ENCODE measurements at regions not wholly inside any gene's neighbourhood (a gene's known extent, or its start where the extent isn't known, plus 50 kb on each side); places are given as distances from the start of the nearest gene placed in this dataset.

DNA sequence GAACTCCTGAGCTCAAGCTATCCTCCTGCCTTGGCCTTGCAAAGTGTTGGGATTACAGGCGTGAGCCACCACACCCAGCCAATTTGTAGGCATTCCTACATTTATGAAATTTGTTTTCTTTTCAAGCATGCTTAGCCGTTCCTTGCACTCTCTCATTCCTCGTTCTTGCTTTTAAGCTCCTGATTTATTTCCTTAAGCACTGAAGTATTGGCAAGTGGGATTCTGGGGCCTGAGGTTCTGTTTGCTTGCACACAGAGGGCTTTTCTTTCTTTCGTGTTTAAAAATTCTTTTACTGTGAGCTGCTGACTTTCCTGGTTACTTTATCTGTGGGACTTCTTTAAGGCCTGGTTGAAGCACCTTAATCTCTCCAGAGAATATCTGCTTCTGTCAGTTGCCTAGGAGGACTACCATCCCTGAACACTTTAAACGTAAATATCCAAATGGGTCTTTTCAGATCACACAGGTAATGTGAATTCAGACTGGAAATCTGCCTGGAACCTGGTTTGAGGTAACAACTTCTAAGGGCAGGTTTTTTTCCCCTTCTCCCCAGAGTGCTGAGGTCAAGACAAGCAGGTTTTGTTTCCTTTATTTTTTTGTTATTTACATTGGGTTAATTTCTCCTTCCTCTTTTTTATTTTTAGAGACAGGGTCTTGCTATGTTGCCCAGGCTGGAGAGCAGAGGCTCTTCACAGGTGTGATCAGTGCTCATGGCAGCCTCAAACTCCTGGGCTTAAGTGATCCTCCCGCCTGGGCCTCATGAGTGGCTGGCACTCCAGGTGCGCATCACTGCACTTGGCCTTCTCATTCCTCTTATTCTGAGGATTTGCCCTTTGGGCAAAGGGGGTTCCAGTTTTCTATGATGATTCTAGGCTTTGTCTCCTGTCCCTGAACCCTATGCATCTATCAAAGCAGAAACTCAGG is 102.9 kb downstream of the PFKFB3 start:
- no peak for DNase-seq

DNA sequence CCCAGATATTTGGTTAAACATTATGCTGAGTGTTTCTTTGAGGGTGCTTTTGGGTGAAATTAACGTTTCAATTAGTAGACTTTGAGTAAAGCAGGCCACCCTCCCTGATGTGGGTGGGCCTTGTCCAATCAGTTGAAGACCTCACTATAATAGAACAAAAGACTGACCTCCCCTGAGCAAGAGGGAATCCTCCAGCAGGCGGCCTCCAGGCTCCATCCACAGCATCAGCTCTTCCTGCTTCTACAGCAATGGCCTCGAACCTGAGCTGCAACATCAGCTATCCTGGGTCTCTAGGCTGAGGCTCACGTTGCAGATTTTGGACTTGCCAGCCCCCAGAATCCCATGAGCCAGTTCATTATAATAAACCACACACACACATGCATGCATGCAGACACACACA is 104.2 kb downstream of the PFKFB3 start:
- no peak for DNase-seq

DNA sequence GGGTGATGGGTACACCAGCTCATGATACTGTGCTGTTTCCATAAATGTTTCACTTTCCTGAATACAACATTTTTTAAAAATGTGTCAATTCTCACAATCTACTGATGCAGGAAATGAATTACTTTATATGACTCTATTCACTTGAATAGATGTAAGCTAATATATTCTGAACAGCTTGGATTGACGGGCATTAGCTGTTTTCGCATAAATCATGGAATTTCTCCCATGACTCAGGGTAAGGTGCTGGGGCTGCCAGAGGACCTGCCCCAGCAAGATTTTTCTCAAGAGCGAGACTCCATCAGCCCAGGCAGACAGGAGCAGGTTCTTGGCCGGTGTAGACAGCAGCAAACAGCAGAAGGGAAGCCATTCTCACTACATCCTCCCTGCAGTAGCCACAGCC is 107.1 kb downstream of the PFKFB3 start:
- DNase-seq = no peak

DNA sequence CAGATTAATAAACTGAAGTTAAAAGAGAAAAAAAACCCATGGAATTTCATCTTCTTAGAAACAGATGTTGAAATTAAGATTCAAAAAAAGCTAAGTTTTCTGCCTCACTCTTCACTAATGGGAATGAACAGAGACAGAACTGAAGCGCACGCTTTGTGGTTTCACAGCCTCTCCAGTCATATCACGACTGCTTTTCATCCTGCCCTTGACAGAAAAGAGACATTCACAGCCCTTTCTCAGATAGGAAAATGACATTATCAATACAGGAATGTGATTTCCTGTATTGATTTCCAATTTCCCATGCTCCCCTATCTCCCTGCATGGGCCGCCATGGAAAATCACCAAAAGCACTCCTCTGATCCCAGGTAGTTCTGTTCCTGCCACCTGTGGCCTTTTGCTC is 108.2 kb downstream of the PFKFB3 start:
- no peak for DNase-seq

DNA sequence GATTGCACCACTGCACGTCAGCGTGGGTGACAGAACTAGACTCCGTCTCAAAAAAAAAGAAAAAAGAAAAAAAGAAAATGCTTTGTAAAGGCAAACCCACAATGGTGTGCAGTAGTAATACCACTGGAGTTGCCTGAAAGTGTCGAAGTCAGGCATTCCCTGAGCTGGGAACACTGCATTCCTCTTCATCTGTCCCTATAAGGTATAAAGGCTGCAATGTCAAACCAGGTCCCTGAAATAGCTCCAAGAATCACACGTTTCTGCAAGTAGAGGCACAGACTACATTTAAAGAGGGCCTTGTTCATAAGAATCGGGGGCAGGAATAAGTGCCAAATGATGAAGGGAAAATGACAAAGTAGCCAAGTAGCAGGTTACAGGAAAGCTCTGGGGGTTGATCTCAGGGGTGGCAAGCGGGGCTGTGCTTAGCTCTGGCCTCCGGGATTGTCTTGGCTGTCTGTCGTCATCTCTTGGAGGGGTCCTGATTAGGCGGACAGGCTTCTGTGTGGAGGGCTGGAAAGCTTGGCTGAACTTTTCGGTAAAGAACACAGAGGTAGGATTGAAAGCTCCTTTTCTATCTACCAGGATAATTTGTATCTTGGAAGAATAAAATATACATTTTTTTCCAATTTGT is 109.1 kb downstream of the PFKFB3 start:
- no peak for DNase-seq

DNA sequence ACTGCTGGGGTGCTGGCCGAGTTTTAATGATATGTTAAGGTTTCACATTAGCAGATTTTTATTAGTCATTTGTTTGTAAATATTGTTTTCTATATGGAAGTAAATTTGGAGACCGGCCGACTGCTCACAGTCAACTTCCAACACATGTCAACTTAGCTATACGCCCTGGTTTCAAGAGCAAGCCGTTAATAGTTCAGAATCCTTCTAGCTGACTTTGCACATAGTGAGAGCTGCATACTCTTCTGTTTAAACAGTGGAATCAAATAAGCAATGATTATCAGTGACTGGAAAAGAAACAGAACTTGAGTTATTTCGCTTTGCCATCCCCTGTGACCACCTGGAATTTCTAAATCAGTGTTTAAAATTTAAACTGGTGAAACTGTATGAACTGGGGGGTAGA is 109.9 kb downstream of the PFKFB3 start:
- DNase-seq = no peak

DNA sequence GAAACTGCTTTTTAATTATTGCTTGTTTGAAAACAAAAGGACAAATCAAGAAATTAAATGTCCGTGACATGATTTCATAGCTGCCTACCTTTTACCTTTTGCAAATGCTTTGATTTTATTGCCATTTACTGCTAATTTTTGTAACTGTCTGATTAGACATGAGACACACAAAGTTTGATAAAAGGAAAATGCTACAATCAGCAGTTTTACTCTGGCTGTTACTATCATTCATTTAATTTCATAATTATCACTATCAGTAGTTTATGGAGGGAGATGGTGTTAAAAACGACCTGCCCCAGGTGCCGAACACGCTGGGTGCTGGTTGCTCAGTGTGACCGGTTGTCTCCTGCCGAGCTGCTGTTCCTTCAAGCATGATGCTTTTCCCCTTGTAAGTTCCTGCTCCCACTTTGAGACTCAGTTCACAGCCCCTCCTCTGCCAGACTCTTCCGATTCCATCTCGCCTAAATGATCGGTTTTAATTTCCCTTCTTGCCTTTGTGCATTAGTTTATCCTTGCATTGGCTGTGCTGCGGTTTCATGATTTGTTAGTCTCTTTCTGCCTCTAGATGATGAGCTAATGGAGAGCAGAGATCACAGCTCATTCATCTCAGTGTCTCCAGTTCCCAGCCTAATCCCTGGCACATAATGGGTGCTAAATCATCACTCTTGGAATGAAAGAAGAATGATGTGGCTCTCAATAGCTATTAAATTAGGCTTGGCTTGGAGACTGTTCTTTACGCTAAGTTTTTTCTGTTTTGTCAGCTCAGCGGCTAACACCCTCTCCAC is 110.6 kb downstream of the PFKFB3 start:
- no peak for DNase-seq

DNA sequence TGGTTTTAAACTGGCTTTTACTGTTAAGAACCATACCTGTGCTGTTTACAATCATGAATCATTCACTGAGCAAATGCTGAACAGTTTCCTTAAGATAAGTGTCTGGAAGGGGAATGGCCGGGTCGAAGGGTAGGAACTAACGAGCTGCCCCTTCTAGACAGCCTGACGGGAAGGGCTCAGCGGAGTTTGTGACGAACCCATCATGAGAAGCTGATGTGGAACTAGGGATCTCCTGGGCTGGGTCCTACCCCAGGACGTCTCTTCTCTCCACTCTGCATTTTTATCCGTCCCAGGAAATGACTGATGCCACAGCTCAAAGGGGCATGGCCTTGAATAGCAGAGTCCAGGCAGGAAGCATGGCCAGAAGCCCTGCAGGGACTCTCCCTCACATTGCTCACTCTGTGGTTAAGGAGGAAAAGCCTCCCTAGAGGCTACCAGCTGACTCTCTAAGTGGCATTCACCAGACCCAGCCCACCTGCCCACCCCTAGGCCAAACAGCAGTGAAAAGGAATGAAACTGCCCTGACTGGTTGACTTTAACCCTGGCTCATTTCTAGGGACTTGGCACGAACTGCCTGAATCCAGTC is 112.0 kb downstream of the PFKFB3 start:
- no peak for DNase-seq

DNA sequence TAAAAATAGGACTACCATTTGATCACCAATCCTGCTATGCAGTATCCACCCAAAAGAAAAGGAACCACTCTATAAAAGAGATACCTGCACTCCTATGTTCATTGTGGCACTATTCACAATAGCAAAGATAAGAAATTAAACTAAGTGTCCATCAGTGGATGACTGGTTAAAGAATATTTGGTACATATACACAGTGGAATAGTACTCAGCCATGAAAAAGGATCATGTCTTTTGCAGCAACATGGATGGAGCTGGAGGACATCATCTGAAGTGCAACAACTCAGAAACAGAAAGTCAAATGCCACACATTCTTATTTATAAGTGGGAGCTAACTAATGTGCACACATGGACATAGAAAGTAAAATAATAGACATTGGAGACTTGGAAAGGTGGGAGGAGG is 116.4 kb downstream of the PFKFB3 start:
- no peak for DNase-seq

DNA sequence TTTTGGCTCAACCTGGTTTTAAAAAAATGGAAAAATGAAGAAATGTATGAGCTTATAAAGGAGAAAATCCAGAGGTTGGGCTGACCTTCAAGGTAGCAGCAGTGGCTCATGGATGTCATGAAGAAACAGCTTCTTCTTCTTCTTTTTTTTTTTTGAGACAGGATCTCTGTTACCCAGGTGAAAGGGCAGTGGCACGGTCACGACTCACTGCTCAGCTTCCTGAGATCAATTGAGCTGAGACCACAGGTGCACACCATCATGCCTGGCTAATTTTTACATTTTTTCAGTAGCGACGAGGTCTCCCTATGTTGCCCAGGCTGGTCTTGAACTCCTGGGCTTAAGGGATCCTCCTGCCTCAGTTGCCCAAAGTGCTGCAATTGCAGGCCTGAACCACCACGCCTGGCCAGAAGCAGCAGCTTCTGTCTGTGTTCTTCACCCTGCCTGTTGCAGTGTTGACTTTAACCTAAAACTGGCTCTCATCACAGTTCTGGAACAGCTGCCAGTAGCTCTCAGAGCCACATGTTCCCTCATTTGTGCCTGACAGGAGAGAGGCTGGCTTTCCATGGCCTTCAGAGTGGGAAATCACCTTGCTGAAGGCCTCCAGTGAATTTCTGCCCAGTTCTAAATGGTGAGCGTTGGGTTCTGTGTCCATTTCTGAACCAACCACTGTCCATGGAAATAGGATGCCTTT is 117.7 kb downstream of the PFKFB3 start:
- no peak for DNase-seq

DNA sequence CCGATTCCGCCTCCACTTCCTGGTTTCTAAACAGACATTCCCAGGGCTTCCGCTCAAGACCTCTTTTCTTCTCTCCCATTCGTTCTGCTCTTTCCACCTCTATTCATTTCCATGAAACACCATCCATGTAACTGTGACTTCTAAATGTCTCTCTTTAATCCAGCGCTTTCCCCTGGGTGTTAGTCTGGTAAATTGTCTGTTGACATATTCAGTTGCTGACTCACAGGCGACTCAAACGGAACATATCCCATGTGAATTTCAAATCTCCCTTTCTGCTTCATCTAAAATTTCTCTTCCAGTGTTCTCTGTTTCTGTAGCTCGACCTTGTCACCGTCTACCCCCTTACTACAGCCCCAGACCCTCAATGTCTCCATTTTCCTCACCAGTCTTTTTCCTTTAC is 119.1 kb downstream of the PFKFB3 start:
- no peak for DNase-seq

DNA sequence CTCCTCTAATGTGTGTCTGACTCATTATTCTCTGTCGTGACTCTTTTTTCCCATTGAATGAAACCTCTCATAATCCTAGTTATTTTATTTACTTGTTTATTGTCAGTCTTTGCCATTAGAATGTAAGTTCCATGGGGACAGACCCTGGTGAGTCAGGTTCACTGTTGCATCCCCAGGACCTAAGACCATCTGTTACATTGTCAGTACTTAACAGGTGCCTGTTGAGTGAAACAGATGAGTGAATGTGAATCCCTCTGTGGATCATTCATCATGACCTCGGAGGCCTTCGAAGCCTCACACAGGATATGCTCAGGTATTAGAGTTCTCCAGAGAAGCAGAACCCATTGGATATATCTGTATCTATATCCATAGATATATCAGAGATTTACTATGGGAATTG is 120.1 kb downstream of the PFKFB3 start:
- DNase-seq = no peak

DNA sequence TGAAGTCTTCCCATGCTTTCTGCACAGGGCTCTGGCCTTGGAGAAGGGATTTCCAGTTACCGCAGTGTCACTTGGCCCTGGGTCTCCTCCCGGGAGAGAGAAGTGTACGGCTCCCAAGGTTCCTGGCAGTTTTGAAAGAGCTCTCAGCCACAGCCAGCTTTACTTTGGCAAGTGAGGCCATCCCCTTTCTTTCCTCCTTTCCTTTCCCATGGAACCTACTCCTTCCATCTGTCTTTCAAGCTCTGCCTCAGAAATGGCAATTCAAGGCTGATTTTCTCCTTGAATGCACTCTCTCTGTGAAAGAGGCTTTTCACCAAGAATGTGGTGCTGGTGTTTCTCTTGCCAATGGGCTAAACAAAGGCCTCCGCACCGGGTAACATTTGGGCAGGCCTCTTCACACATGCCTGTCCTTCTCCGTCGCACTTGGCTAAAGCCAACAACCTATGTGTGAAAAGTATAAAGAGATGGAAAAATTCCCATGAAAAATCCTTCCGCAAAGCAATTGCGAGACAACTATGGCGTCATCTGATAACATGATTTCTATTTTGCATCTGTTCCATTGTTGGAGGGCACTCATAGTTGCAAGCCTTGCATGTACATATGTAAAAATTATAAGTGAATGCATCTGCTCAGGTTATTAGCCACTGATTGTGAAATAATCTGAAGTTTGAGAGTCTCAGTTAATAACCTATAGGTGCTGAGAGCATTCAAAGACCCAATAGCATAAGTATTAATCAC is 125.4 kb downstream of the PFKFB3 start:
- DNase-seq = no peak

DNA sequence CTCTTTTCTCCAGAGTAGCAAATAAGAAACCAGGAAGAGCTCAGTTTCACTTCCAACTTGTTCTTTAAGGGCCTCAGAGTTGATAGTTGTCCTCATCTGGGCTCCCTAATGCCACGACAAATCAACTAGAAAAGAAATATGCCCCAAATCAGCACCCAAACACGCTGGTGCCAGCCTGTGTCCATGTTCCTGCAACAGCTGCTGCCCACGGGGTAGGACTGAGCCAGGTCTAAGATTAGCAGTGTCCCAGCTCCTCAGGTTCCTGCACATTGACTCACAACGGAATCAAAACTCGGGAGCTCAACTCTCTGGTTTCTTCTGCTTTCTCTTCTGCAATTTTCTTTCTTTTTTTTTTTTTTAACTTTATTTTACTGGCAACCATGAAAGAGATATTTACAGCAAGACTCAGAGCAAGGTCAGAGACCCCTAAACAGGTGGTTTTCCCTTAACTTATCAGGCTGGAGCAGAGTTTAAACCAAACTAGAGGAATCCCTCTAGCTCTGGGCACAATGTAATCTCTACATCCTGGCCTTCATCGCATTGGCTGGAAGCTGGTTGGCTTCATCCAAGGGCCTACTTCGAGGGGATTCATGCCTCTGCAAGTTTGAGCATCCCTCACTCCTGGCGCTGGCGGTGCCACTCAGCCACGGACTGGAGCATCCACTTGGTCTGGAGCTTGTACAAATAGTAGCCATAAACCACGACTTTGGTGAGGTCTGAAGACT is 126.1 kb downstream of the PFKFB3 start:
- no peak for DNase-seq

DNA sequence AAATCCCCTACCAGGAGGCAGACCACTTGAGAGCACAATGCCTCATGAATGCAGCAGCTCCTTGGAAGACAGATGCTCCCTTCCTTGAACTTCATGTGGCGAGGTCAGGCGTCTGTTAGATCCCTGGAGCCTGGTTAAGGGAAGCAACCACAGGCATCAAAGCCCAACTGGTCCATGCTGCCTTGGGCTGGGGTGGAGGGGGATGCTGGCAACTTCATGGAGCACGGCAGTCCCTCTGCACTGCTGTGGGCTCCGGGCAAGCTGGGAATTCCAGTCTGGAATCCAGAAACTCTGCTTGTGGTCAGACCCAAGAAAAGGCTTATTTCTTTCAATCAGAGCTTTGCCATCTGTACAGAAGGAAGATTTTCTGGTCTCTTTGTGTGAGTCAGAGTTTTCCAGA is 130.4 kb downstream of the PFKFB3 start:
- no peak for DNase-seq

DNA sequence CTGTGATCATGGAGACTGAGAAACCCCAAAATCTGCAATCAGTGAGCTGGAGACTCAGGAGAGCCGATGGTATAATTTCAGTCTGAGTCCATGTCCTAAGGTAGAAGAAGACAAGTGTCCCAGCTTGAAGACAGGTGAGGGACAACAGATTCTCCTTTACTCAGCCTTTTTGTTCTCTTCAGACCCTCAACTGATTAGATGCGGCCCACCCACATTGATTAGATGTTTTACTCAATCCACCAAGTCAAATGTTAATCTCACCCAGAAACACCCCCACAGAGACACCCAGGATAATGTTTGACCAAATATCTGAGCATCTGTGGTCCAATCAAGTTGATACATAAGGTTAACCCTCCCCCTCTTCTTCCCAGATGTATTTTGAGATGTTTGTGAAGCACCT is 131.2 kb downstream of the PFKFB3 start:
- no peak for DNase-seq

DNA sequence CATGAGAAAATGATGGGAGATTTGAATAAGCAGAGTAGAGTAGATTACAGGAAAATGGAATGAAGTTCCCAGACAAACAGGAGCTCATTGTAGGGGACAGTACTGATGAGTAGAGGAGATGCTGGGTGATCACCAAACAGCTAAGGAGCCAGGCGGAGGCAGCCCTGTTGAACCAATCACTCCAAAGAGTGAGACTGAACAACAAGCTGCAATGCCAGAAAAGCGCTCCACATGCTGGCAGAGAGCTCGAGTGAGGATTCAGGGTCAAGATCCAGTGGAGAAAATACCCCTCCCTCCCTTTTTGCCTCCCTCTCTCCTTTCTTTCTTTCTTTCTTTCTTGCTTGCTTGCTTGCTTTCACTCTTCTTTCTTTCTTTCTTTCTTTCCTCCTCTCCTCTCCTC is 133.3 kb downstream of the PFKFB3 start:
- no peak for DNase-seq

DNA sequence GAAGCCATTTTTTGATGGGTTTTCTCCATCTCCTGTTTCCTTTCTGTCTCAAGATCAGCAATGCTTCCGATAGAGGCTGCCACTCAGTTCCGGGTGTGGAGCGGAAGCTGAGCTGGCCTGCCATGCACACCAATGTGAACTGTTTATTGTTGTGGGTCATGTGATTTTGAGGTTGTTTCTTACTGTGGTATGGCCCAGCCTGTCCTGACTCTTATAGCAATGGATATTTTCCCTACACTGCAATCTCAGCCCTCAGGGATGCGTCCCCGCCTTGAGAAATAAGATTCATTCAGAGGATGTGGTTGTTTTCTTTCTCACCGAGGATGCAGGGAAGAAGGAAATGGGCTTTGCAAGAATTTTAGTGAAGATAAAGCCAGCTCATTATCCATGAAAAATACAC is 134.7 kb downstream of the PFKFB3 start:
- DNase-seq = no peak

DNA sequence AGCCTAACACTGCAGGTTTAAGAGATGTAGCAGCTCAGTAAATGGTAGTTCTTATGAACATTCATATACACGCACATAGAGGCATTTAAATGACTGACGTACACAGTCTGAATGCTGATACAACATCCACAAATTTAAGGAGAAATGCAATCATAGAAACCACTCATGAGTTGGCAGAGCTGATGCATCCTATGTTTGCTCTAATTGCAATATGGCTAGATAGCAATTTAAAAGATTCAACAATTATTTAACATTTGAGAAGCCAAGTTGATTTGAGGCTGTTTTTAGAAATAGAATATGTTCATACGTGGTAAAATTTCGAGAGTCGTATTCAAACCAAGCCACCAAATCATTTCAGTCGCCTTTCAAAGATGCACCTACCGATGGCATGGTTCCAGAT is 135.6 kb downstream of the PFKFB3 start:
- DNase-seq = no peak

DNA sequence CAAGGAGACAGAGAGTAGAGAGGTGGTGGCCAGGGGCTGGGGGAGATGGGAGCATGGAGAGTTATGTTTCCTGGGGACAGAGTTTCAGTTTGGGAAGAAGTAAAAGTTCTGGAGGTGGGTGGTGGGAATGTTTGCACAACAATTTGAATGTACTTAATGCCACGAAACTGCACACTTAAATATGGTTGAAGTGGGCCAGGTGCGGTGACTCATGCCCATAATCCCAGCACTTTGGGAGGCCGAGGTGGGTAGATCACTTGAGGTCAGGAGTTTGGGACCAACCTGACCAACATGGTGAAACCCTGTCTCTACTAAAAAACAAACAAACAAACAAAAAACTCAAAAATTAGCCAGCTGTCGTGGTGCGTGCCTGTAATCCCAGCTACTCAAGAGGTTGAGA is 137.2 kb downstream of the PFKFB3 start:
- DNase-seq = no peak

DNA sequence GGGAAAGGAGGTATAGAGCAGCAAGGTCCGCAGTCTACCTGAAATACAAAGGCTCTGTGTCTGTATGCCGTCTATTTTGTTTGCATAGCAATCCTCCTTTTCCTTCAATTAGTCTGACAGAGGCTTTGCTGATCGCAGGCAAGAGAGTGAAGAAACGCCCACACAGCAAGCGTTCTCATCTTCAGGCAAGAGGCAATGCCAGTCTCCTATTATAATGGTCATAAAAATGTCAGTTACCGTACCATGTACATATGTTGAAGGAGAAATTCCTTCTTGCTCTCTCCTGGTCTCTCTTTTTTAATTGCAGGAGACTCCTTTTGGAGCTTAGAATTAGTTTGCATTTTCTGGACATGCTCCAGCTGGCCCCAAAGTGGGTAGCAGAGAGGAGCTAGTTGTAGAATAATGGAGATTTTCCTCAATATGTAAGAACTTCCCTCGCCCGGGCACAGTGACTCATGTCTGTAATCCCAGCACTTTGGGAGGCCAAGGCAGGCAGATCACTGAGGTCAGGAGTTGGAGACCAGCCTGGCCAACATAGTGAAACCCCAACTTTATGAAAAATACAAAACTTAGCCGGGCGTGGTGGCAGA is 139.5 kb downstream of the PFKFB3 start:
- DNase-seq = no peak

Data from T-helper 9 cell (primary cell).